ENCODE measurements at regions not wholly inside any gene's neighbourhood (a gene's known extent, or its start where the extent isn't known, plus 50 kb on each side); places are given as distances from the start of the nearest gene placed in this dataset.

DNA sequence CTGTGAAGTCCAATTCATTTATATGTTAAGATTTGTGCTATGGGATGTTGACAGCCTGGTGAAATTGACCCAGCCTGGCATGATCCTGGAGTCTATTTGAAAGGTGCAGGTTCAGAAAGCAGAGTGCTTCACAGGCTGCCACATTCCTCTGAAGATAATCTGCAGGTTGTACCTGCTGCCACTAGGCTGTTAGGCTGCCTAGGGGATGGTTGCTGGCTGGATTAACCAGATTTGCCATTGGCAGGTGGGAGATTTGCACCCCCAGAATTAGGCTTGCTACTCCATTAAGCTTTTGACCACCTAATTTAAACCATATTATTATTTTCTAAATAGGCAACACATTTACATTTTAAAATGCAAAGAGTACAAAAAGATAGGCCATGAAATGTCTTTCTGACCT, 85.8 kb upstream of the RASGRP1 start:
- TF ChIP-seq CTCF (IDR thresholded peaks at IDR 0.05 in 4 of 5, conservative IDR thresholded peaks at IDR 0.05 in 1 of 5) = no peak
- no peak for TF ChIP-seq POLR2A (IDR thresholded peaks at IDR 0.05)
